ENCODE measurements at regions not wholly inside any gene's neighbourhood (a gene's known extent, or its start where the extent isn't known, plus 50 kb on each side); places are given as distances from the start of the nearest gene placed in this dataset.

GRCh38 chr13:44140888-44141724 is 232.5 kb upstream of the SERP2 start:
- TF ChIP-seq POLR2A (IDR thresholded peaks at IDR 0.05; ENCODE audit: low read depth, low read length): no peak
- TF ChIP-seq POLR2AphosphoS5 (IDR thresholded peaks at IDR 0.05; ENCODE audit: low read depth, low read length): no peak
